Upper lobe of left lung (tissue), 4 donors: ENCODE measurements at regions not wholly inside any gene's neighbourhood (a gene's known extent, or its start where the extent isn't known, plus 50 kb on each side); places are given as distances from the start of the nearest gene placed in this dataset.

Experiments
- EP300 ChIP-seq, 4 donors: sonication (generic); formaldehyde crosslinking; IDR thresholded peaks; one replicate each; pipeline ENCODE4 v1.5.1; 2017; ENCODE audit warnings: antibody characterized with exemption in 4 of 4, control low read depth in 2 of 4
- POLR2A ChIP-seq, 4 donors: fragments of 450-650 bp; IDR thresholded peaks; one replicate each; pipeline ENCODE4 v1.5.1; 2016 to 2017; ENCODE audit warnings: antibody characterized with exemption in 4 of 4, mild to moderate bottlenecking in 2 of 4
- TF ChIP-seq, protein P1 (sequence below), 6 experiments: fragments of 450-650 bp in 4 of 6; fragments of 200-600 bp in 2 of 6; sonication (generic) in 2 of 6; IDR thresholded peaks; one replicate each; pipeline ENCODE4 v1.5.1; 2016 to 2019; ENCODE audit warnings: antibody characterized with exemption in 6 of 6

DNA sequence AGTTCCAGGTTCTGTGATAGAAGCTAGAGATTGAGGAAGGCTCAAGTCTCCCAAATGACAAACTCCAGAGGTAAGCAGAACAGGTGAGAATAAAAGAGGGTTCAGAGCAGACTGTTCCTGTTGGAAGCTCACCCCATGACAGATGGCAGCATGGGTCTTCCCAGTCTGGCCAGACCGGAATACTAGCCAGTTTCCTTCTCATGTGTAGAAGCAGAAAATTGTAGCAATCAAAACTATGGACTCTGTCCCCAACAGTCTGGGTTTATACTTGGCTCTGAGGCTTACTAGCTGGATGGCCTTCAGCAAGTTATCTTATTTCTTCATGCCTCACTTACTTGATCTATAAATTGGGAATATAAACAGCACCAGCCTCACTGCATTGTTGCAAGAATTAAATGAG, 494.8 kb downstream of the MN1 start:
- TF ChIP-seq POLR2A (IDR thresholded peaks at IDR 0.05): no peak
- TF ChIP-seq, protein P1, sequence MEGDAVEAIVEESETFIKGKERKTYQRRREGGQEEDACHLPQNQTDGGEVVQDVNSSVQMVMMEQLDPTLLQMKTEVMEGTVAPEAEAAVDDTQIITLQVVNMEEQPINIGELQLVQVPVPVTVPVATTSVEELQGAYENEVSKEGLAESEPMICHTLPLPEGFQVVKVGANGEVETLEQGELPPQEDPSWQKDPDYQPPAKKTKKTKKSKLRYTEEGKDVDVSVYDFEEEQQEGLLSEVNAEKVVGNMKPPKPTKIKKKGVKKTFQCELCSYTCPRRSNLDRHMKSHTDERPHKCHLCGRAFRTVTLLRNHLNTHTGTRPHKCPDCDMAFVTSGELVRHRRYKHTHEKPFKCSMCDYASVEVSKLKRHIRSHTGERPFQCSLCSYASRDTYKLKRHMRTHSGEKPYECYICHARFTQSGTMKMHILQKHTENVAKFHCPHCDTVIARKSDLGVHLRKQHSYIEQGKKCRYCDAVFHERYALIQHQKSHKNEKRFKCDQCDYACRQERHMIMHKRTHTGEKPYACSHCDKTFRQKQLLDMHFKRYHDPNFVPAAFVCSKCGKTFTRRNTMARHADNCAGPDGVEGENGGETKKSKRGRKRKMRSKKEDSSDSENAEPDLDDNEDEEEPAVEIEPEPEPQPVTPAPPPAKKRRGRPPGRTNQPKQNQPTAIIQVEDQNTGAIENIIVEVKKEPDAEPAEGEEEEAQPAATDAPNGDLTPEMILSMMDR (IDR thresholded peaks at IDR 0.05): no peak
- TF ChIP-seq EP300 (IDR thresholded peaks at IDR 0.05): no peak
